Embryonic facial prominence (tissue), 1 donor: ENCODE measurements at regions not wholly inside any gene's neighbourhood (a gene's known extent, or its start where the extent isn't known, plus 50 kb on each side); places are given as distances from the start of the nearest gene placed in this dataset.

Experiments
- DNase-seq: peaks from one replicate; pipeline ENCODE4 v3.0.0-alpha.2; 2016; ENCODE audit errors: extremely low spot score

GRCh38 chr6:166751051-166751595 lies 124.1 kb upstream of the RPS6KA2 start:
- DNase-seq = no peak

- DNase-seq = no peak
Measured at GRCh38 chr6:166750108-166750793, 123.2 kb upstream of the RPS6KA2 start.

GRCh38 chr6:166749666-166750065 lies 122.6 kb upstream of the RPS6KA2 start:
- DNase-seq = no peak

- no peak for DNase-seq
Measured at GRCh38 chr6:166747644-166748595, 120.9 kb upstream of the RPS6KA2 start.

GRCh38 chr6:166745801-166746668 lies 119.0 kb upstream of the RPS6KA2 start:
- no peak for DNase-seq

- DNase-seq = no peak
Measured at GRCh38 chr6:166744223-166745134, 117.4 kb upstream of the RPS6KA2 start.

GRCh38 chr6:166743406-166744222 lies 116.6 kb upstream of the RPS6KA2 start:
- no peak for DNase-seq

- no peak for DNase-seq
Measured at GRCh38 chr6:166742981-166743380, 115.9 kb upstream of the RPS6KA2 start.

- no peak for DNase-seq
Measured at GRCh38 chr6:166739976-166740318, 112.9 kb upstream of the RPS6KA2 start.

- no peak for DNase-seq
Measured at GRCh38 chr6:166739117-166739975, 112.3 kb upstream of the RPS6KA2 start.

- no peak for DNase-seq
Measured at GRCh38 chr6:166738386-166739116, 111.5 kb upstream of the RPS6KA2 start.

- DNase-seq = no peak
Measured at GRCh38 chr6:166737261-166737660, 110.2 kb upstream of the RPS6KA2 start.

- no peak for DNase-seq
Measured at GRCh38 chr6:166736634-166737033, 109.6 kb upstream of the RPS6KA2 start.

GRCh38 chr6:166733900-166734299 lies 106.8 kb upstream of the RPS6KA2 start:
- no peak for DNase-seq

GRCh38 chr6:166729658-166730057 lies 102.6 kb upstream of the RPS6KA2 start:
- DNase-seq = no peak

GRCh38 chr6:166728884-166729530 lies 102.0 kb upstream of the RPS6KA2 start:
- DNase-seq = no peak

GRCh38 chr6:166726201-166726600 lies 99.2 kb upstream of the RPS6KA2 start:
- no peak for DNase-seq

- no peak for DNase-seq
Measured at GRCh38 chr6:166725571-166725970, 98.5 kb upstream of the RPS6KA2 start.
